PC-9 (cell line): ENCODE measurements at regions not wholly inside any gene's neighbourhood (a gene's known extent, or its start where the extent isn't known, plus 50 kb on each side); places are given as distances from the start of the nearest gene placed in this dataset.

Source experiments
- EZH2 ChIP-seq: fragments of 200-600 bp; sonication (generic); IDR thresholded peaks from 2 replicates; pipeline ENCODE4 v1.8.0; 2017; ENCODE audit warnings: antibody characterized with exemption, low read depth
- TF ChIP-seq, protein P1 (sequence below): fragments of 200-600 bp; sonication (generic); conservative IDR thresholded peaks from 2 replicates; pipeline ENCODE4 v1.6.1; 2017; ENCODE audit warnings: mixed run types, antibody characterized with exemption, mild to moderate bottlenecking, moderate library complexity

DNA sequence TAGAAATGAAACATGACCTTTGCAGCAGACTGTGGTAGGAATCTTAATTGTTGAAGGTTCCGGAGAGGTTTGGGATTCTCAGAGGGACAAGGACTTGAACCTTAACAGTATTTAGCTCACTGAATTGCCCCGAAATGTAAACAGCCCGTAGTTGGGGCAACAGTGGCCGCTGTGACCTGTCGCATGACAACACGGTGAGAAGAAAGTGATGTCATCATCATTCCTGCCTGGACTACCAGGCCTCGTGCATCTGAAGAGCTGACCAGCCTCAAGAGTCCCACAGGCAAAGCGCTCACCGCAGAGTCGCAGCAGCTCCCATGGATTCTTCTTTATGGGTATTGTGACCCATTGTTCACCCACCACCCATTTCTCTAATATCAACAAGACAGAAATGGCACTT is 250.6 kb downstream of the KLF6 start:
- TF ChIP-seq, protein P1, sequence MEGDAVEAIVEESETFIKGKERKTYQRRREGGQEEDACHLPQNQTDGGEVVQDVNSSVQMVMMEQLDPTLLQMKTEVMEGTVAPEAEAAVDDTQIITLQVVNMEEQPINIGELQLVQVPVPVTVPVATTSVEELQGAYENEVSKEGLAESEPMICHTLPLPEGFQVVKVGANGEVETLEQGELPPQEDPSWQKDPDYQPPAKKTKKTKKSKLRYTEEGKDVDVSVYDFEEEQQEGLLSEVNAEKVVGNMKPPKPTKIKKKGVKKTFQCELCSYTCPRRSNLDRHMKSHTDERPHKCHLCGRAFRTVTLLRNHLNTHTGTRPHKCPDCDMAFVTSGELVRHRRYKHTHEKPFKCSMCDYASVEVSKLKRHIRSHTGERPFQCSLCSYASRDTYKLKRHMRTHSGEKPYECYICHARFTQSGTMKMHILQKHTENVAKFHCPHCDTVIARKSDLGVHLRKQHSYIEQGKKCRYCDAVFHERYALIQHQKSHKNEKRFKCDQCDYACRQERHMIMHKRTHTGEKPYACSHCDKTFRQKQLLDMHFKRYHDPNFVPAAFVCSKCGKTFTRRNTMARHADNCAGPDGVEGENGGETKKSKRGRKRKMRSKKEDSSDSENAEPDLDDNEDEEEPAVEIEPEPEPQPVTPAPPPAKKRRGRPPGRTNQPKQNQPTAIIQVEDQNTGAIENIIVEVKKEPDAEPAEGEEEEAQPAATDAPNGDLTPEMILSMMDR = no peak
- no peak for TF ChIP-seq EZH2
